Stimulated activated naive CD8-positive, alpha-beta T cell treated with anti-CD3 and anti-CD28 coated beads, Interleukin-15, Interleukin-2, amounts not matched to agents 100 ng/mL and 50 ng/mL, for 24 hours (primary cell): ENCODE measurements at regions not wholly inside any gene's neighbourhood (a gene's known extent, or its start where the extent isn't known, plus 50 kb on each side); places are given as distances from the start of the nearest gene placed in this dataset.
"Not testable (repeated sequence)": the region's sequence is repeated elsewhere in the genome, so short reads cannot be mapped to it uniquely, and the experiment has no call there.

Experiments used
- H3K27ac Mint-ChIP-seq: one replicate; pipeline ENCODE4 v1.8.0; 2021; ENCODE audit warnings: mild to moderate bottlenecking, mixed read lengths
- H3K27me3 Mint-ChIP-seq: one replicate; pipeline ENCODE4 v1.8.0; 2021; ENCODE audit warnings: mixed read lengths
- H3K36me3 Mint-ChIP-seq: one replicate; pipeline ENCODE4 v1.8.0; 2021; ENCODE audit warnings: low read depth, mixed read lengths
- H3K4me1 Mint-ChIP-seq: one replicate; pipeline ENCODE4 v1.8.0; 2021; ENCODE audit warnings: low read depth, mixed read lengths
- H3K4me3 Mint-ChIP-seq: one replicate; pipeline ENCODE4 v1.8.0; 2021; ENCODE audit warnings: mild to moderate bottlenecking, mixed read lengths
- H3K9me3 Mint-ChIP-seq: one replicate; pipeline ENCODE4 v1.8.0; 2021; ENCODE audit warnings: mixed read lengths

DNA sequence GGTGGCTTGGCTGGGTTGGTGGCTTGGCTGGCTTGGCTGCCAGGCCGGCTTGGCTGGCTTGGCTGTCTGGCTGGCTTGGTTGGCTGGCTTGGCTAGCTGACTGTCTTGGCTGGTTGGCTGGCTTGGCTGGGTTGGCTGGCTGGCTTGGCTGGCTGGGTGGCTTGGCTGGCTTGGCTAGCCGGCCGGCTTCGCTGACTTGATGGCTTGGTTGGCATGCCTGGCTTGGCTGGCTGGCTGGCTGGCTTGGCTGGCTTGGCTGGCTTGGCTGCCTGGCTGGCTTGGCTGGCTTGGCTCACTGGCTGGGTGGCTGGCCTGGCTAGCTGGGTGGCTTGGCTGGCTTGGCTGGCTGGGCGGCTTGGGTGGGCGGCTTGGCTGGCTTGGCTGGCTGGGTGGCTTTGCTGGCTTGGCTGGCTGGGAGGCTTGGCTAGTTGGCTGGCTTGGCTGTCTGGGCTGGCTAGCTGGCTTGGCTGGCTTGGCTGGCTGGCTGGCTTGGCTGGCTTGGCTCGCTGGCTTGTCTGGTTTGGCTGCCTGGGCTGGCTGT is 2836.1 kb downstream of the RPIA start:
- not testable (repeated sequence) for H3K9me3 Mint-ChIP-seq, H3K27me3 Mint-ChIP-seq, H3K4me1 Mint-ChIP-seq, H3K36me3 Mint-ChIP-seq, H3K27ac Mint-ChIP-seq, H3K4me3 Mint-ChIP-seq

- H3K4me3 Mint-ChIP-seq, H3K27ac Mint-ChIP-seq: not testable (repeated sequence)
Observed at GRCh38 chr2:91528361-91528760, 2836.9 kb downstream of the RPIA start.

GRCh38 chr2:91536109-91536508 is 2844.6 kb downstream of the RPIA start:
- H3K36me3 Mint-ChIP-seq, H3K27ac Mint-ChIP-seq, H3K9me3 Mint-ChIP-seq, H3K4me3 Mint-ChIP-seq, H3K27me3 Mint-ChIP-seq, H3K4me1 Mint-ChIP-seq: not testable (repeated sequence)

More at GRCh38 chr2:91528361-91528760, 2836.9 kb downstream of the RPIA start:
- not testable (repeated sequence) for H3K9me3 Mint-ChIP-seq, H3K27me3 Mint-ChIP-seq, H3K36me3 Mint-ChIP-seq, H3K4me1 Mint-ChIP-seq

DNA sequence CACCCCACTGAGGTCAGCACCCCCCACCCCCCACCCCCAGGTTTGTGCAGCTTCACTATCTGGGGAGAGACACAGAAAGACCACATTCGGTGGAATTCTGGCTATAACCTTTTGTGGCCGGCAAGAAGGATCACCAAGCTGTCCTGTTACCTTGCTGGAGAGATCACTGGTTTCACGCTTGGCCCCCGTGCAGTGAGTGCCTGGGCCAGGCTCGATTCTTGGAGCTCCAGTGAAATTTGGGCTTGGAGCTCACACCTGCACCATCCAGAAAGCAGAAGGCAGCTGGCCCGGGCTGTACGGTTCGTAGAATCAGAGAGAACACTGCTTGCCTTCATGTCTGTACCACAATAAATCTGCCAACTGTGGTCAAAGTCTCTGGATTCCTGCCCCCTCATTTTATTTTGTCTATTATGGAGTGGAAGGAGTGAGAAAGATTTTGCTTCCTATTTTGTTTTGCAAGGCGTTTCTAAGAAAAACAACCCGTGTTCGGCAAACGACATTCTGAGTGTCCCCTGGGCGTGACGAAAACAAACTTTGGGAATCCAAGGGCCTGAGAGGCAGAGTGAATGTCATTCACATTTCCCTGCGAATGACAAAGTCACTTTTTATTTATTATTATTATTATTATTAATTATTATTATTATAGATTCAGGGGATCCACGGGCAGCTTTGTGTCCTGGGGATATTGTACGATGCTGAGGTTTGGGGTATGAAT is 2845.2 kb downstream of the RPIA start:
- H3K9me3 Mint-ChIP-seq, H3K4me1 Mint-ChIP-seq, H3K36me3 Mint-ChIP-seq, H3K4me3 Mint-ChIP-seq, H3K27me3 Mint-ChIP-seq, H3K27ac Mint-ChIP-seq: not testable (repeated sequence)

DNA sequence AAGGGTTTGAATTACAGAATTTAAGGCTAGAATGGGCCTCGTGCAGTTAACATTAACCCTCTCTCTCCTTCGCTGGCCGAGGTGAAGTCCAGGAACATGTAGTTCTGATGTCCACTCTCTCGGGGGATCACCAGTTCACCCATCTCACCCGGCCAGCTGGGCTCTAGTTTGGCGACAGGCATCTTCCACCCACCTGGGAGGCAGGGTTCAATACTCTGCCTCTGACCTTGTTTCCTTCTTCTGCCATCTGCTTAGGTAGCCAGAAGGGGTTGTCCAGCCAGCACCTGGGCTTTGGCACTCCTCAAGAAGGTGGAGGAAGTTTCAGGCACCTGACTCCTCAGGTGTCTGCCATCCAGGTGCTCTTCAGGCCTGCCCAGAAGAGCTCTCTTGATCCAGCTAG is 2857.8 kb downstream of the RPIA start:
- not testable (repeated sequence) for H3K4me3 Mint-ChIP-seq, H3K27me3 Mint-ChIP-seq, H3K27ac Mint-ChIP-seq, H3K9me3 Mint-ChIP-seq, H3K36me3 Mint-ChIP-seq, H3K4me1 Mint-ChIP-seq

GRCh38 chr2:91558234-91558633 is 2866.8 kb downstream of the RPIA start:
- not testable (repeated sequence) for H3K36me3 Mint-ChIP-seq, H3K27ac Mint-ChIP-seq, H3K4me1 Mint-ChIP-seq, H3K4me3 Mint-ChIP-seq, H3K27me3 Mint-ChIP-seq
- H3K9me3 Mint-ChIP-seq: peaks cover 24% of the 10 kb centered on the region

DNA sequence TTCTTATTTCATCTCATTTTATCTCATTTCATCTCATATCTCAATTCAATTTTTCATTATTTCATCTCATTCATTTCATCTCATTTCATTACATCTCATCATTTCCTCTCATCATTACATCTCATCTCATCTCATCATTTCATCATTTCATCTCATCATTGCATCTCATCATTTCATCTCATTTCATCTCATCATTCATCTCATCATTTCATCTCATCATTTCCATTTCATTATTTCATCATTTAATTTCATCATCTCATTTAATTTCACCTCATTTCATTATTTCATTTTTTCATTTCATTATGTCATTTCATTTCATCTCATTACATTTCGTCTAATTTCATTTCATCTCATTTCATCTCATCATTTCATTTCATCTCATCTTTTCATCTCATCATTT is 2867.8 kb downstream of the RPIA start:
- peaks cover 24% of the 10 kb centered on the region for H3K9me3 Mint-ChIP-seq
- not testable (repeated sequence) for H3K36me3 Mint-ChIP-seq, H3K27ac Mint-ChIP-seq, H3K4me3 Mint-ChIP-seq, H3K4me1 Mint-ChIP-seq, H3K27me3 Mint-ChIP-seq

GRCh38 chr2:91559886-91560614 is 2868.6 kb downstream of the RPIA start:
- H3K4me3 Mint-ChIP-seq, H3K27me3 Mint-ChIP-seq, H3K36me3 Mint-ChIP-seq, H3K4me1 Mint-ChIP-seq: not testable (repeated sequence)
- Mint-ChIP-seq H3K27ac (peak overlapping the region; percentile 13), H3K9me3 (peaks cover 24% of the 10 kb centered on the region)

DNA sequence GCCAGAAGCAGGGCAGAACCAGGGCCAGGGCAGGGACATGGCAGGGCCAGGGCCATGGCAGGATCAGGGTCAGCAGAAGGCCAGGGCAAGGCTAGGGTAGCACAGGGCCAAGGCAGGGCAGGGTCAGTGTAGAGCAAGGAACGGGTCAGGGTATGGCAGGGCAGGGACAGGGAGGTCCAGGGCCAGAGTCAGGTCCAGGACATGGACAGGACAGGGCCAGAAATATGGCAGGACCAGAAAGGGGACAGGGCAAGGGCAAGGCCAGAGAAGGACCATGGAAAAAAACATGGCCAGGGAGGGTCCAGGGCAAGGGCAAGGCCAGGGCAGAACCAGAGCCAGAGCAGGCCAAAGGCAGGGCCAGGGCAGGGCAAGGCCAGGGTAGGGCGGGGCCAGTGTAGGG is 2870.7 kb downstream of the RPIA start:
- H3K36me3 Mint-ChIP-seq, H3K27ac Mint-ChIP-seq, H3K4me3 Mint-ChIP-seq, H3K27me3 Mint-ChIP-seq, H3K4me1 Mint-ChIP-seq: not testable (repeated sequence)
- H3K9me3 Mint-ChIP-seq: peaks cover 24% of the 10 kb centered on the region

DNA sequence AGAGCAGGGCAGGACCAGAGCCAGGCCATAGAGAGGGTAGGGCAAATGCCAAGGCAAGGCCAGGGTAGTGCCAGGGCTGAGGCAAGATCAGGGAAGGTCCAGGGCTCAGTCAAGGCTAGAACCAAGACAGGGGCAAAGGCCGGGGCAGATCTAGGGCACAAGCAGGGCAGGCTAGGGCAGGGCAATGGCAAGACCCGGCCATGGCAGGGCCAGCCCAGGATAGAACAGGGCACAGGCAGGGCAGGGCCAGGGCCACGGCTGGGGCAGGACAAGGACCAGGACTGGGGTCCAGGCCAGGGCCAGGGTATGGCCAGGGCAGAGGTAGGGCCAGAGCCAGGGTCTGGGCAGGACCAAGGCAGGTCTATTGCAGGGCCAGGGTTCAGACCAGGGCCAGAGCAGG is 2873.2 kb downstream of the RPIA start:
- not testable (repeated sequence) for H3K27me3 Mint-ChIP-seq, H3K4me1 Mint-ChIP-seq, H3K4me3 Mint-ChIP-seq, H3K36me3 Mint-ChIP-seq, H3K27ac Mint-ChIP-seq
- peaks cover 12% of the 10 kb centered on the region for H3K9me3 Mint-ChIP-seq

- not testable (repeated sequence) for H3K27ac Mint-ChIP-seq, H3K9me3 Mint-ChIP-seq, H3K4me3 Mint-ChIP-seq, H3K27me3 Mint-ChIP-seq, H3K4me1 Mint-ChIP-seq, H3K36me3 Mint-ChIP-seq
Observed at GRCh38 chr2:91565689-91566430, 2874.4 kb downstream of the RPIA start.

DNA sequence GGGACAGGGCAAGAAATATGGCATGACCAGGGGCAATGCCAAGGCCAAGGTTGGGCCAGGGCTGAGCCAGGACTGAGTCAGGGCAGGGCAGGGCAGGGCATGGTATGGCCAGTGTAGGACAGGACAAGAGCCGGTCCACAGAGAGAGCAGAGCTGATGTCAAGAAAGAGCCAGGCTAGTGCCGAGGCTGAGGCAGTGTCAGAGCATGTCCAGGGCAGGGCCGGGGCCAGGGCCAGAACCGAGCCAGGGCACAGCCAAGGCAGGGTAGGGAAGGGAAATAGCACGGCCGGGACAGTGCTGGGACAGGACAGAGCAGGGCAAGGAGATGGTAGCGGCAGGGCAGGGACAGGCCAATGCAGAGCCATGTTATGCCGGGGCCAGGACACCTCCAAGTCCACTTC is 2875.1 kb downstream of the RPIA start:
- H3K27ac Mint-ChIP-seq, H3K9me3 Mint-ChIP-seq, H3K36me3 Mint-ChIP-seq, H3K4me1 Mint-ChIP-seq, H3K4me3 Mint-ChIP-seq, H3K27me3 Mint-ChIP-seq: not testable (repeated sequence)

- H3K4me3 Mint-ChIP-seq, H3K4me1 Mint-ChIP-seq, H3K27ac Mint-ChIP-seq, H3K36me3 Mint-ChIP-seq, H3K27me3 Mint-ChIP-seq, H3K9me3 Mint-ChIP-seq: not testable (repeated sequence)
Observed at GRCh38 chr2:91567546-91568335, 2876.3 kb downstream of the RPIA start.

DNA sequence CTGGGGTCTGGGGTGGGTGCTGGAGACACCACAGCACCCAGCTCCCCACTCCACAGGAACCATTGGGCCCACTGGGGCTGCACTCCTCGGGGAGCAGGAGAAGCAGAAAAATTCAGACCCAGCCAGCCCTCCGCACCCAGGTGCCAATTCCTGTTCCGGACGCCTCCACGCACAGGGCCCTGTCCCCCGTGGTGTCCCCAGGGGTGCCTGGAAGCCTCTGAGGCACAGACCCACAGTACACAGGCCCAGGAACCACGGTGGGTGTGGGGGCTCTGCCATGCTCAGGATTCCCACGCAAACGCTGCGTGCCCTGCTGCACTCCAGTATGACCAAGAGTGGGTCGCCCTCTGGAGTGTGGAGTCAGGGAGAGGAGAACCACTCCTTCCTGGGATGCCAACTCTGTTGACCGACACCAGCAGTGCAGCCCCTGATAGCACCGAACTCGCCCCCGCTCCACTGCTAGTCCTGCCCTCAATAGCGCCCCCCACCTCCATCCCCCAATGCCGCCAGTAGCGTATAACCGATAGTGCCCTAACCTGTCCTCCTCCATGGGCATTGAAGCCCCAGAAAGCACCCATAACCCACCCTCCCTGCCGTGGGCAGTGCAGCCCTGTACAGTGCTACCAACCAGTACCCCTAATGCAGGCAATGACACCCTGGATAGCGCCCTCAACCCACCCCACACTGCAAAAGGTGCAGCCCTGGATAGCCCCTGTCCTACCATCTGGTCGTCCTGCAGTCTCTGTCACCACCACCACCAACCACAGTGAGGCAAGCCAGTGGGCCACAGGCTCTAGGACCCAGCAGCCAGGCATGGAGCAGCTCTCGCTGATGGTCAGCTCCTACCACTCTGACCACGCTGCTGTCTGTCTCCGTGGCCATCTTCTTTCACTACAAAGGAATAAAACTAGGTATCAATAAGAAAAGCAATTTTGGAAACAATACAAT is 2877.2 kb downstream of the RPIA start:
- H3K4me3 Mint-ChIP-seq, H3K9me3 Mint-ChIP-seq, H3K4me1 Mint-ChIP-seq, H3K36me3 Mint-ChIP-seq, H3K27me3 Mint-ChIP-seq, H3K27ac Mint-ChIP-seq: not testable (repeated sequence)
